Right atrium auricular region (tissue), 2 donors: ENCODE measurements at regions not wholly inside any gene's neighbourhood (a gene's known extent, or its start where the extent isn't known, plus 50 kb on each side); places are given as distances from the start of the nearest gene placed in this dataset.

Source experiments
- DNase-seq: peaks from one replicate; pipeline ENCODE4 v3.0.0-alpha.2; 2019; ENCODE audit warnings: low spot score
- H3K27ac ChIP-seq, 2 donors: fragments of 200-600 bp; sonication (generic); 1 replicate in 1 of 2; 2 replicates in 1 of 2; pipeline ENCODE4 v1.5.1; 2016 to 2019
- H3K27me3 ChIP-seq, 2 donors: fragments of 200-600 bp; sonication (generic); one replicate each; pipeline versions ENCODE4 v1.5.1 to v1.6.0; 2017 to 2019
- H3K36me3 ChIP-seq: fragments of 200-600 bp; sonication (generic); one replicate; pipeline ENCODE4 v1.5.1; 2016
- H3K4me1 ChIP-seq, 2 donors: fragments of 200-600 bp; sonication (generic); one replicate each; pipeline versions ENCODE4 v1.5.1 to v1.6.0; 2017 to 2019
- H3K4me3 ChIP-seq, 2 donors: fragments of 200-600 bp; sonication (generic); 1 replicate in 1 of 2; 2 replicates in 1 of 2; pipeline ENCODE4 v1.5.1; 2017 to 2019; ENCODE audit warnings: mild to moderate bottlenecking in 1 of 2, moderate library complexity in 1 of 2
- H3K9me3 ChIP-seq, 2 donors: fragments of 200-600 bp; sonication (generic); one replicate each; pipeline ENCODE4 v1.5.1; 2019
- CTCF ChIP-seq, 2 donors: fragments of 200-600 bp; sonication (generic); IDR thresholded peaks; one replicate each; pipeline ENCODE4 v1.5.1; 2019; ENCODE audit warnings: antibody characterized with exemption in 2 of 2

DNA sequence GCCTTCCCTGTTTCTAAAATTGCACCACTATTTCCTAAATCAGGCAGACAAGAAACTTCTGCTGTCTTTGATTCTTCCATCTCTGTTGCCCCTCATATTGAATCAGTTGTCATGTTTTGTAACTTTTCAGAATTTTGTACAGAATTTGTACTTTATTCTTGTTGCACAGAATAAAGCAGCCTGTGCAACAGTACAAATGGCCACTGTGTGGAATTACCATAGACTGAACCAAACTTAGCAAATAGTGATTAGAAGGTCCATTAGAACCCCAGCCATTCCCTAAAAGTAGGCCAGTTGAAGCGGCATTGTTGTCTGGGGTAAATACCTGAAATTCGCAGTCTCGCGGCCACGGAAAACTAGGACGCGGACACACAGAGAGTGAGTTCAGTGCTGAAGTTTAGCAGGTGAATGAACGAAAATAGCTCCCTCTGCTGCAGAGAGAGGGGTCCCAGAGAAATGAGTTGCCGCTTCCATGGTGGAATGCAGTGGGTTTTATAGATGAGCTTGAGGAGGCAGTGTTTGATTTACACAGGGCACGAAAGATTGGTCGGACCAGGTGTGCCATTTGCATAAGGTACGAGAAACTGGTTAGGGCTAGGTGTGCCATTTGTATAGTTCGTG is 71.8 kb downstream of the C4orf33 start:
- Histone ChIP-seq H3K9me3 (no peaks in the 10 kb centered on the region), H3K27me3 (no peaks in the 10 kb centered on the region), H3K4me1 (no peaks in the 10 kb centered on the region), H3K36me3 (no peaks in the 10 kb centered on the region), H3K27ac (no peak overlapping the region), H3K4me3 (no peak overlapping the region)
- DNase-seq = no peak
- peak in 1 of 2 donors; percentile 46 for TF ChIP-seq CTCF (IDR thresholded peaks at IDR 0.05)

DNA sequence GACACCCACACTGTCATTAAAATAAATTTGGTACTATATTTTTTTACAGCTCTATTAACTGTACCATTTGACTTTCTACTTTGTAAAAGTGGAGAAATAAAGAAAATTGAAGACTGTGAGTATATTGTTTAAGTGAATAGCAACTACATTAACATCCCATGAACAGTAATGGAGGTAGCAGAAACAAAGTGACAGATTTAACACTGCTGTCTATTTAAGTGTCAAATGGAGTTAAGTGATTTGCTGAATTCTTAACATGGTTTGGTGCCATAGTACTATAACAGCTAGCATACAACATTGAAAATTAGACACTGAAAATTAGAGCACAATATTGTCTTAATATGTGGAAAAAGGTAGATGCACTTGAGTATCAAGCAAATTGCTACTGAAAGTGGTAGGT is 76.2 kb downstream of the C4orf33 start:
- Histone ChIP-seq H3K36me3 (no peaks in the 10 kb centered on the region), H3K27me3 (no peaks in the 10 kb centered on the region), H3K27ac (no peak overlapping the region), H3K9me3 (no peaks in the 10 kb centered on the region), H3K4me1 (no peaks in the 10 kb centered on the region), H3K4me3 (no peak overlapping the region)
- no peak for DNase-seq
- no peak for TF ChIP-seq CTCF (IDR thresholded peaks at IDR 0.05)

DNA sequence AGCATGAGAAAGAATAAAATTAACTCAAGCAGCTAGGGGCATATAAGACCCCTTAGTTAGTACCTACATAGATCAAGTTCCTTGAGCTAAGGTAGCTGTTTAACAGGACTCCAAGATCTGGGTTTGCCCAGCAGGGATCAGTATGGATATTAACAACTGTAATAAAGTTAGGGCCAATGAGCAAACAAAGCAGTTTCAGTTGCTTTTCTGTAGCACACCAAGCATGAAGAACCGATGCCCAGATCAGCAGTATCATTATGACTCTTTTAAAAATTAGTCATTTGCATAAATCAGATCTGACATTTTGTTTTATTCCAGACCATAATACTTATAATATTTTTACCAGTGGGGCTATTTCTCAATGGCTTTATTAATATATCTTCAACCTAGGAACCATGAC is 80.9 kb downstream of the C4orf33 start:
- H3K4me3 ChIP-seq = no peak overlapping the region
- no peak for DNase-seq
- H3K4me1 ChIP-seq = no peaks in the 10 kb centered on the region
- no peaks in the 10 kb centered on the region for H3K9me3 ChIP-seq
- H3K36me3 ChIP-seq = no peaks in the 10 kb centered on the region
- H3K27ac ChIP-seq = no peak overlapping the region
- TF ChIP-seq CTCF (IDR thresholded peaks at IDR 0.05) = no peak
- no peaks in the 10 kb centered on the region for H3K27me3 ChIP-seq

DNA sequence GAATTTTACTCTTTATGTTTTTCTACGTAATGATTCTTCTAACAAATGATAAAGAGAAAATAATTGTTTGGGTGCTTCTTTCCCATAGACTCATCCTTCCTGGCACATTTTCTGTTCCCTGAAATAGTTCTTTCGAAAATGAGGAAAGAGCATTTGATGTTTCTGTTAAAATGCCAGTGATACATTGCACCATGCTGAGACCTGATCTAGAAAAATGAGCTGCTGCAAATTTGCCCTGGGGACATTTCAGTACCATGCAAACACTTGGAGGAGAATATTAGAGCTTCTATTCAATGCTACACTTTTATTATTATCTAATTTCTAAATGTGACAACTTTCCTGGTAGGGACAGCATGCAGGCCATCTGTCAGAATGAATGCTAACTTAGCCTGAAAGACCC is 83.3 kb downstream of the C4orf33 start:
- H3K27ac ChIP-seq = no peak overlapping the region
- TF ChIP-seq CTCF (IDR thresholded peaks at IDR 0.05) = no peak
- H3K27me3 ChIP-seq = no peaks in the 10 kb centered on the region
- no peaks in the 10 kb centered on the region for H3K9me3 ChIP-seq
- no peaks in the 10 kb centered on the region for H3K36me3 ChIP-seq
- DNase-seq = no peak
- H3K4me3 ChIP-seq = no peak overlapping the region
- no peaks in the 10 kb centered on the region for H3K4me1 ChIP-seq

DNA sequence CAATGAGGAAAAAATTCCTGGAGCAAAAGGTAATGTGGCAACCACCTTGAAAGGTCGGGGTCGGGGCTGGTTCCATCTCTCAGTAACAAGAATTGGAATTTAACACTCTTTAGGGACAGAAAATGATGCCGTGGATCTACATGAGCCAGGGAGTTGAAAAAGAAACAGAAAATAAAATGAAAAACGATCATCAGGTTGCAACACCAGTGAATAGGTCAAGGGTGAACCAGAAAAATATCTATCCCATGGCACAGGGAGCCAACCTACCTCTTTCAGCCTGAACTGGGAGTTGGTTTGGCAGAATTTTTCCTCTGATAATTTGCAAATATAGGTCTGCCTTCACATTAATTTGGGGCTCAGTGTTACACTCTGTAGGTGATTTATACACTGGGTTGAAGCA is 93.7 kb downstream of the C4orf33 start:
- no peak for TF ChIP-seq CTCF (IDR thresholded peaks at IDR 0.05)
- Histone ChIP-seq H3K36me3 (no peaks in the 10 kb centered on the region), H3K27me3 (no peaks in the 10 kb centered on the region), H3K27ac (no peak overlapping the region), H3K4me3 (no peak overlapping the region), H3K9me3 (peaks cover 0 to 11% of the 10 kb centered on the region in 2 donors), H3K4me1 (no peaks in the 10 kb centered on the region)
- DNase-seq = no peak
